ENCODE measurements at regions not wholly inside any gene's neighbourhood (a gene's known extent, or its start where the extent isn't known, plus 50 kb on each side); places are given as distances from the start of the nearest gene placed in this dataset.
"Not testable (repeated sequence)": the region's sequence is repeated elsewhere in the genome, so short reads cannot be mapped to it uniquely, and the experiment has no call there.

GRCh38 chr9:19629488-19629887, 159.3 kb downstream of the SLC24A2 start:
- TF ChIP-seq EZH2phosphoT487 (IDR thresholded peaks at IDR 0.05; ENCODE audit: low read depth) = no peak
- Histone ChIP-seq H3K27ac (ENCODE audit: low read length) (no peak overlapping the region), H3K36me3 (replicated peaks; ENCODE audit: low read depth, low read length) (no peaks in the 10 kb centered on the region)

GRCh38 chr9:19625426-19625825, 163.4 kb downstream of the SLC24A2 start:
- not testable (repeated sequence) for H3K79me2 ChIP-seq (ENCODE audit: low read length); H4K20me1 ChIP-seq (ENCODE audit: insufficient read depth, low read length); H3K4me1 ChIP-seq (ENCODE audit: low read length); H3K9me3 ChIP-seq (ENCODE audit: insufficient read depth, low read length); H2AFZ ChIP-seq (ENCODE audit: low read depth, low read length); H3K27ac ChIP-seq (ENCODE audit: low read length); H3K9ac ChIP-seq (ENCODE audit: low read length); H3K36me3 ChIP-seq (replicated peaks; ENCODE audit: low read depth, low read length); H3K4me2 ChIP-seq (ENCODE audit: low read length); H3K4me3 ChIP-seq (ENCODE audit: low read length)
- H3K27me3 ChIP-seq (ENCODE audit: low read depth, low read length) = peaks cover 29% of the 10 kb centered on the region

More at GRCh38 chr9:19629488-19629887, 159.3 kb downstream of the SLC24A2 start:
- Histone ChIP-seq H3K9me3 (ENCODE audit: insufficient read depth, low read length) (no peaks in the 10 kb centered on the region), H3K4me2 (ENCODE audit: low read length) (no peak overlapping the region), H2AFZ (ENCODE audit: low read depth, low read length) (no peak overlapping the region), H3K79me2 (ENCODE audit: low read length) (no peaks in the 10 kb centered on the region), H3K9ac (ENCODE audit: low read length) (no peak overlapping the region), H3K4me1 (ENCODE audit: low read length) (no peaks in the 10 kb centered on the region), H3K4me3 (ENCODE audit: low read length) (no peak overlapping the region), H3K27me3 (ENCODE audit: low read depth, low read length) (peaks cover 21% of the 10 kb centered on the region), H4K20me1 (ENCODE audit: insufficient read depth, low read length) (no peaks in the 10 kb centered on the region)

GRCh38 chr9:19624519-19624918, 164.3 kb downstream of the SLC24A2 start:
- no peak for TF ChIP-seq CTCF (IDR thresholded peaks at IDR 0.05; ENCODE audit: low read depth, low read length)
- TF ChIP-seq EZH2phosphoT487 (IDR thresholded peaks at IDR 0.05; ENCODE audit: low read depth) = no peak
- no peak overlapping the region for H3K4me2 ChIP-seq (ENCODE audit: low read length)

GRCh38 chr9:19623941-19624340, 164.9 kb downstream of the SLC24A2 start:
- H2AFZ ChIP-seq (ENCODE audit: low read depth, low read length) = no peak overlapping the region
- H3K9ac ChIP-seq (ENCODE audit: low read length) = no peak overlapping the region
- H3K79me2 ChIP-seq (ENCODE audit: low read length) = no peaks in the 10 kb centered on the region
- no peaks in the 10 kb centered on the region for H4K20me1 ChIP-seq (ENCODE audit: insufficient read depth, low read length)
- H3K9me3 ChIP-seq (ENCODE audit: insufficient read depth, low read length) = no peaks in the 10 kb centered on the region
- TF ChIP-seq EZH2phosphoT487 (IDR thresholded peaks at IDR 0.05; ENCODE audit: low read depth) (no peak), CTCF (IDR thresholded peaks at IDR 0.05; ENCODE audit: low read depth, low read length) (no peak)
- H3K27ac ChIP-seq (ENCODE audit: low read length) = no peak overlapping the region
- no peak overlapping the region for H3K4me3 ChIP-seq (ENCODE audit: low read length)
- no peaks in the 10 kb centered on the region for H3K4me1 ChIP-seq (ENCODE audit: low read length)
- peaks cover 36% of the 10 kb centered on the region for H3K27me3 ChIP-seq (ENCODE audit: low read depth, low read length)
- no peak overlapping the region for H3K4me2 ChIP-seq (ENCODE audit: low read length)
- no peaks in the 10 kb centered on the region for H3K36me3 ChIP-seq (replicated peaks; ENCODE audit: low read depth, low read length)

More at GRCh38 chr9:19624519-19624918, 164.3 kb downstream of the SLC24A2 start:
- Histone ChIP-seq H3K36me3 (replicated peaks; ENCODE audit: low read depth, low read length) (no peaks in the 10 kb centered on the region), H3K9me3 (ENCODE audit: insufficient read depth, low read length) (no peaks in the 10 kb centered on the region), H2AFZ (ENCODE audit: low read depth, low read length) (no peak overlapping the region), H4K20me1 (ENCODE audit: insufficient read depth, low read length) (no peaks in the 10 kb centered on the region), H3K9ac (ENCODE audit: low read length) (no peak overlapping the region), H3K4me1 (ENCODE audit: low read length) (no peaks in the 10 kb centered on the region), H3K27me3 (ENCODE audit: low read depth, low read length) (peaks cover 36% of the 10 kb centered on the region), H3K4me3 (ENCODE audit: low read length) (no peak overlapping the region), H3K79me2 (ENCODE audit: low read length) (no peaks in the 10 kb centered on the region), H3K27ac (ENCODE audit: low read length) (no peak overlapping the region)

GRCh38 chr9:19620326-19620725, 168.5 kb downstream of the SLC24A2 start:
- Histone ChIP-seq H3K9ac (ENCODE audit: low read length) (no peak overlapping the region), H3K4me3 (ENCODE audit: low read length) (no peak overlapping the region), H4K20me1 (ENCODE audit: insufficient read depth, low read length) (no peaks in the 10 kb centered on the region), H3K4me2 (ENCODE audit: low read length) (no peak overlapping the region), H3K9me3 (ENCODE audit: insufficient read depth, low read length) (no peaks in the 10 kb centered on the region), H3K4me1 (ENCODE audit: low read length) (no peaks in the 10 kb centered on the region), H3K79me2 (ENCODE audit: low read length) (no peaks in the 10 kb centered on the region), H3K27ac (ENCODE audit: low read length) (no peak overlapping the region), H3K36me3 (replicated peaks; ENCODE audit: low read depth, low read length) (no peaks in the 10 kb centered on the region), H2AFZ (ENCODE audit: low read depth, low read length) (no peak overlapping the region), H3K27me3 (ENCODE audit: low read depth, low read length) (peaks cover 49% of the 10 kb centered on the region)
- TF ChIP-seq CTCF (IDR thresholded peaks at IDR 0.05; ENCODE audit: low read depth, low read length) = no peak
- no peak for TF ChIP-seq EZH2phosphoT487 (IDR thresholded peaks at IDR 0.05; ENCODE audit: low read depth)

Measured in OCI-LY3 (cell line).